Skeletal muscle tissue (tissue), 3 donors: ENCODE measurements at regions not wholly inside any gene's neighbourhood (a gene's known extent, or its start where the extent isn't known, plus 50 kb on each side); places are given as distances from the start of the nearest gene placed in this dataset.

Experiments
- H3K27ac ChIP-seq: one replicate; pipeline ENCODE4 v1.7.0; 2013; ENCODE audit warnings: mild to moderate bottlenecking, low read depth, low read length, inconsistent platforms
- H3K27me3 ChIP-seq, 3 donors: one replicate each; pipeline ENCODE4 v1.7.0; 2013; ENCODE audit warnings: low read length in 3 of 3; ENCODE audit not compliant: control insufficient read depth in 3 of 3, insufficient read depth in 3 of 3
- H3K36me3 ChIP-seq, 3 donors: one replicate each; pipeline ENCODE4 v1.7.0; 2013; ENCODE audit warnings: low read length in 3 of 3; ENCODE audit not compliant: control insufficient read depth in 3 of 3, insufficient read depth in 3 of 3
- H3K4me1 ChIP-seq, 3 donors: one replicate each; pipeline ENCODE4 v1.7.0; 2013; ENCODE audit warnings: low read length in 3 of 3, mild to moderate bottlenecking in 3 of 3; ENCODE audit not compliant: control insufficient read depth in 3 of 3, insufficient read depth in 3 of 3
- H3K4me3 ChIP-seq, 3 donors: one replicate each; pipeline ENCODE4 v1.7.0; 2013; ENCODE audit warnings: low read length in 3 of 3
- H3K9ac ChIP-seq, 3 donors: one replicate each; pipeline ENCODE4 v1.7.0; 2013; ENCODE audit warnings: low read length in 3 of 3, mild to moderate bottlenecking in 3 of 3, moderate library complexity in 2 of 3, low read depth in 1 of 3
- H3K9me3 ChIP-seq, 3 donors: one replicate each; pipeline ENCODE4 v1.7.0; 2013; ENCODE audit warnings: low read length in 3 of 3; ENCODE audit not compliant: control insufficient read depth in 3 of 3
- donor health status: Osteomylitis.

- Histone ChIP-seq H3K36me3 (no peaks in the 10 kb centered on the region), H3K9me3 (no peaks in the 10 kb centered on the region), H3K4me1 (no peaks in the 10 kb centered on the region), H3K27ac (no peak overlapping the region), H3K9ac (no peak overlapping the region), H3K27me3 (peaks cover 0 to 8% (median 0%) of the 10 kb centered on the region in 3 donors), H3K4me3 (no peak overlapping the region)
Observed at GRCh38 chrX:69085151-69085550, 80.1 kb downstream of the PJA1 start.

DNA sequence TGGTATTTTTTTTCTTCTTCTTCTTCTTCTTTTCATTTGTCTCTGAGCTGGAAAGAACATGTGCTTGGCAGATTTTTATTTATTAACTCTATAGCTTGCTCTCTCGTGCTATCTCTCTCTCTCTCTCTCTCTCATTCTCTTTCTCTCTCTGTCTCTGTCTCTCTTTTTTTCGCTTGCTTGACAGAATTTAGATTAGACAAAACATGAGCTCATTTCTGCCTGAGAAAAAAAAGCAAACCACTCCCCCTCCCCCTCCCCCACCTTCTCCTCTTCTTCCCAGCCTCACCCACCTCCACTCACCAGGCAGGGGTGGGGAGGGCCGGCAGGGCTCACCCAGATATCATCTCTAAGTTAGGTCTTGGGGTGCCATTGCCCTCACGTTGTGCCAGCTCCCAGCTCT is 81.5 kb downstream of the PJA1 start:
- no peak overlapping the region for H3K27ac ChIP-seq
- no peaks in the 10 kb centered on the region for H3K4me1 ChIP-seq
- H3K9ac ChIP-seq, result no peak overlapping the region
- no peak overlapping the region for H3K4me3 ChIP-seq
- H3K36me3 ChIP-seq, result no peaks in the 10 kb centered on the region
- peaks cover 0 to 9% (median 0%) of the 10 kb centered on the region in 3 donors for H3K27me3 ChIP-seq
- no peaks in the 10 kb centered on the region for H3K9me3 ChIP-seq

DNA sequence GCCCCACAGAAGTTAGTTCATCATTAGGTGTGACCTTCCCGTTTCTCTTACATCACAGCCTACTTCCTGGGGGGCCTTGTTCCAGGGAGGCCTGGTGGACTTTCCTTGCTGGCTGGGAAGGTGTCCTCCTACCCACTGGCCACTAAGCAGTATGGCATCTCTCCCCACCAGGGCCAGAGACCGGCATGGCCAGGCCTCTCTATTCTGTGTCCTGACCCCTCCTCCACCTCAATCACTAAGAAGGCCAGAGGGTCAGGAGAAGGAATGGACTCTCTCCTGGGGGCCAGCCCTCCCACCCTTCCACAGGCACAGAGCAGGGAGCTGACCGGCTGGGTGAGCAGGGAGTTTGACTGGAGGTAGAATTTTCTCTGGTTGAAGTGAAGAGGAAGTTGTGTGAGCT is 81.9 kb downstream of the PJA1 start:
- no peak overlapping the region for H3K9ac ChIP-seq
- H3K27me3 ChIP-seq, result peaks cover 0 to 13% (median 0%) of the 10 kb centered on the region in 3 donors
- no peak overlapping the region for H3K4me3 ChIP-seq
- no peaks in the 10 kb centered on the region for H3K9me3 ChIP-seq
- no peak overlapping the region for H3K27ac ChIP-seq
- H3K4me1 ChIP-seq, result no peaks in the 10 kb centered on the region
- no peaks in the 10 kb centered on the region for H3K36me3 ChIP-seq

GRCh38 chrX:69082753-69083150 is 82.5 kb downstream of the PJA1 start:
- Histone ChIP-seq H3K4me3 (no peak overlapping the region), H3K9me3 (no peaks in the 10 kb centered on the region), H3K9ac (no peak overlapping the region), H3K4me1 (no peaks in the 10 kb centered on the region), H3K27me3 (peaks cover 0 to 18% (median 0%) of the 10 kb centered on the region in 3 donors), H3K27ac (no peak overlapping the region), H3K36me3 (no peaks in the 10 kb centered on the region)

- Histone ChIP-seq H3K27ac (no peak overlapping the region), H3K4me3 (no peak overlapping the region), H3K4me1 (no peaks in the 10 kb centered on the region), H3K27me3 (peaks cover 0 to 18% (median 0%) of the 10 kb centered on the region in 3 donors), H3K36me3 (no peaks in the 10 kb centered on the region), H3K9me3 (no peaks in the 10 kb centered on the region), H3K9ac (no peak overlapping the region)
Observed at GRCh38 chrX:69082055-69082752, 83.0 kb downstream of the PJA1 start.

DNA sequence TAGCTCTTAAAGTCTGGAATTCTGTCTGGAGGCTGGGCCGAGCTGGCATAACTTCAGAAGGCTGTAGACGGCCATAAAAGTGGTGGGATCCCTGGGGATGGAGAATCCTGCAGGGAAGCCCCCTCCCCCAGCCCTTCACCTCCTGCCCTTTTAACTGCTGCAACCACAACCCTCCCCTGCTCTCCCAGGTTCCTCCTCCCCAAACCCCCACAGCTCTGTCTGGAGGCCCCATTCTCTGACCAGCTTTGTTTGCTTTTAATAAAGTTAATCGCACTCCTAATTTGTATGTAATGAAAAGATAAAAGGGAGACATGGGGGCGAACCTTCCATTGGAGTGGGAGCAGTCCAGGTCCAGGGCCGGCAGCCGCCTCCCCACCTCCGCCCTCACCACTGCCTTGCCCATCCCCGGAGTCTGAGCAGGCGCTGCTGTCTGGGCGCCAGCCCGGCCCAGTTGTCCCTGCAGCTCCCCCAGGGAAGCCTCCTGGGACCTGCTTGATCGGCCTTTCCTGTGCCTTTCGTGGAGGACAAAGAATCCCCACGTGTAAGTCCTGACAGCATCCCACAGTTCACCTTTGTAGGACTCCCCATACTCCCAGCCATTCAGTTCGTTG is 84.3 kb downstream of the PJA1 start:
- no peak overlapping the region for H3K27ac ChIP-seq
- no peak overlapping the region for H3K4me3 ChIP-seq
- no peak overlapping the region for H3K9ac ChIP-seq
- no peaks in the 10 kb centered on the region for H3K36me3 ChIP-seq
- H3K4me1 ChIP-seq, result no peaks in the 10 kb centered on the region
- no peaks in the 10 kb centered on the region for H3K9me3 ChIP-seq
- peaks cover 0 to 17% (median 0%) of the 10 kb centered on the region in 3 donors for H3K27me3 ChIP-seq

- Histone ChIP-seq H3K27me3 (peaks cover 0 to 17% (median 0%) of the 10 kb centered on the region in 3 donors), H3K27ac (no peak overlapping the region), H3K9me3 (no peaks in the 10 kb centered on the region), H3K9ac (no peak overlapping the region), H3K36me3 (no peaks in the 10 kb centered on the region), H3K4me3 (no peak overlapping the region), H3K4me1 (no peaks in the 10 kb centered on the region)
Observed at GRCh38 chrX:69079268-69079667, 86.0 kb downstream of the PJA1 start.

GRCh38 chrX:69077895-69078455 is 87.3 kb downstream of the PJA1 start:
- no peak overlapping the region for H3K4me3 ChIP-seq
- H3K4me1 ChIP-seq, result no peaks in the 10 kb centered on the region
- H3K9ac ChIP-seq, result no peak overlapping the region
- H3K36me3 ChIP-seq, result no peaks in the 10 kb centered on the region
- no peaks in the 10 kb centered on the region for H3K9me3 ChIP-seq
- peaks cover 0 to 17% (median 0%) of the 10 kb centered on the region in 3 donors for H3K27me3 ChIP-seq
- H3K27ac ChIP-seq, result no peak overlapping the region

DNA sequence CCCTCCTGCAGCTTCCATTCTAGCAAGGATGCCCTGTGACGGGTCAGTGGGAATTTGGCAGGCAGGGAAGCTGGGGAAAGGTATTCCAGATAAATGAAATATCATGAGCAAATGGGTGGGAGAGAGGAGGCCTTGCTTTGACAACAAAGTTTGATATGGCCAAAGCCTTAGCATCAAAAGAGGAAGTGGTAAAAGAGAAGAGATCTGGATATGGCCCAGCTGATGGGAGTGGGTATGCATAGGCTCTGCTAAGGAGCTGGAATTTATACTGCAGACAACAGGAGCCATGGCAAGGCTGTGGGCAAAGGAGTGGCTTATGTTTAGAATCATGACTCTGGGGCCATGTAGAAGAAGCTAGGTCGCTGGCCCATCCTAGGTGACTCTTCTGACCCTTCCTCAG is 89.2 kb downstream of the PJA1 start:
- Histone ChIP-seq H3K9ac (no peak overlapping the region), H3K4me3 (no peak overlapping the region), H3K9me3 (no peaks in the 10 kb centered on the region), H3K27ac (no peak overlapping the region), H3K27me3 (peaks cover 0 to 17% (median 0%) of the 10 kb centered on the region in 3 donors), H3K4me1 (peaks cover 0 to 2% (median 0%) of the 10 kb centered on the region in 3 donors), H3K36me3 (no peaks in the 10 kb centered on the region)

DNA sequence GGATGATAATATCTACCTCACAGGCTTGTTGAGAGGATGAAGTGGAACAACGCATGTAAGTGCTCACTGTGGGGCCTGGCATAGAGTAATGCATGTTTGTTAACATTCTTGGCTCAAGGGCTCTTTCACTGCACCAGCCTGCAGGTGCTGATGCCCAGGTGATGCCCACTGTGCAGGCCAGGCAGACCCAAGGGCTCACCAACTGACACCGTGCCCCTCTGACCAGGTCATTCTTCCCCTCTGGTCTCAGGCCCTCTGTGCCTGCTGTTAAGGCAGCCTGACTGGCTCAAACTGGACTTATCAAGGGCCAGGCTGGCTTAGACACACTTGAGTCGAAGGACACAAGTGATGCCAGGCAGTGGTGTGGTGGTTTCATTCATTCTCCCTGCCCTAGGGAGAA is 90.5 kb downstream of the PJA1 start:
- Histone ChIP-seq H3K4me3 (no peak overlapping the region), H3K36me3 (no peaks in the 10 kb centered on the region), H3K27ac (no peak overlapping the region), H3K9me3 (no peaks in the 10 kb centered on the region), H3K4me1 (peaks cover 4 to 8% (median 8%) of the 10 kb centered on the region in 3 donors), H3K9ac (no peak overlapping the region), H3K27me3 (peaks cover 0 to 14% (median 0%) of the 10 kb centered on the region in 3 donors)
